A673 (cell line): ENCODE measurements at regions not wholly inside any gene's neighbourhood (a gene's known extent, or its start where the extent isn't known, plus 50 kb on each side); places are given as distances from the start of the nearest gene placed in this dataset.

Source experiments
- CTCF ChIP-seq: fragments of 300-800, 200-600 bp; sonication (generic); conservative IDR thresholded peaks from 2 replicates; pipeline ENCODE4 v1.5.1; 2017; ENCODE audit warnings: low read depth, mild to moderate bottlenecking, antibody characterized with exemption, low read length, moderate library complexity, mixed read lengths
- EZH2 ChIP-seq: fragments of 200-600 bp; sonication (generic); IDR thresholded peaks from 2 replicates; pipeline ENCODE4 v1.6.1; 2017; ENCODE audit warnings: borderline replicate concordance, low read depth, mild to moderate bottlenecking, mixed read lengths, antibody characterized with exemption, low read length; ENCODE audit not compliant: poor library complexity, severe bottlenecking

DNA sequence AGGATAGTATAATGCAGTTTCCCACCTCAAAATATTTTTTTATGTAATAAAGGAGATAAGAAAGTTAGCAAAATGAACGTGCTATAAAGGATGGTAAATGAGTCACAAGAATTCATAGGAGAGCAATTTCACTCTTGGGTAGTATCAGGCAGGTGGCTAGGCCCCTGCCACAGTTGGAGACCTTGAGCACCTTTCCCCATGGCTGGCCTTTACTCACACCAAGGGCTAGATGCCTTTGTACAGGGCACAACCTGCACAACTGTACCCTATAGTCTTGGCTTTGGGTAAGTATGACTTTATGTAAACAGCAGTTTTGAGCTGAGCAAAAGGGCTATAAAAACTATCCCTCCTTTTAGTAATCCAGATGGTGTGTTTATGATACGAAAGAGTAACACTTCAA, 85.1 kb downstream of the CTH start:
- TF ChIP-seq CTCF (no peak), EZH2 (no peak)
